Mammary epithelial cell (primary cell): ENCODE measurements at regions not wholly inside any gene's neighbourhood (a gene's known extent, or its start where the extent isn't known, plus 50 kb on each side); places are given as distances from the start of the nearest gene placed in this dataset.

ENCODE experiments used
- CTCF ChIP-seq, 2 donors: IDR thresholded peaks in 1 of 2; conservative IDR thresholded peaks in 1 of 2; 2 replicates each; pipeline ENCODE4 v1.5.1; 2011 to 2012; ENCODE audit warnings: inconsistent platforms in 2 of 2, low read length in 2 of 2, mild to moderate bottlenecking in 2 of 2, control low read depth in 1 of 2, low read depth in 1 of 2; ENCODE audit not compliant: insufficient read depth in 1 of 2; ENCODE audit errors: extremely low read depth in 1 of 2
- EZH2 ChIP-seq: IDR thresholded peaks from 2 replicates; pipeline ENCODE4 v1.6.1; 2012; ENCODE audit warnings: low read length, inconsistent platforms, borderline replicate concordance

- TF ChIP-seq CTCF (conservative IDR thresholded peaks at IDR 0.05 in 1 of 2, IDR thresholded peaks at IDR 0.05 in 1 of 2; ENCODE audit: extremely low read depth in 1 of 2, insufficient read depth in 1 of 2, low read depth in 1 of 2, low read length in 2 of 2) (no peak), EZH2 (no peak)
Measured at GRCh38 chr20:20843982-20844381, 131.5 kb upstream of the RALGAPA2 start.
